Vagina (tissue), 2 donors: ENCODE measurements at regions not wholly inside any gene's neighbourhood (a gene's known extent, or its start where the extent isn't known, plus 50 kb on each side); places are given as distances from the start of the nearest gene placed in this dataset.
"Not testable (repeated sequence)": the region's sequence is repeated elsewhere in the genome, so short reads cannot be mapped to it uniquely, and the experiment has no call there.

Experiments used
- DNase-seq, 2 donors: peaks; one replicate each; pipeline ENCODE4 v3.0.0-alpha.2; 2017; ENCODE audit errors: extremely low spot score in 2 of 2
- H3K27ac ChIP-seq: fragments of 200-600 bp; sonication (generic); one replicate; pipeline ENCODE4 v1.5.1; 2019
- H3K27me3 ChIP-seq: fragments of 200-600 bp; sonication (generic); one replicate; pipeline ENCODE4 v1.5.1; 2019
- H3K36me3 ChIP-seq, 2 donors: fragments of 200-600 bp; sonication (generic); one replicate each; pipeline ENCODE4 v1.5.1; 2017 to 2019
- H3K4me1 ChIP-seq: fragments of 200-600 bp; sonication (generic); one replicate; pipeline ENCODE4 v1.5.1; 2019
- H3K4me3 ChIP-seq, 2 donors: fragments of 200-600 bp; sonication (generic); 1 replicate in 1 of 2; 2 replicates in 1 of 2; pipeline ENCODE4 v1.5.1; 2016 to 2019
- H3K9me3 ChIP-seq: fragments of 200-600 bp; sonication (generic); one replicate; pipeline ENCODE4 v1.5.1; 2019
- POLR2A ChIP-seq, 2 donors: fragments of 450-650 bp; IDR thresholded peaks; one replicate each; pipeline ENCODE4 v1.6.1; 2017; ENCODE audit warnings: antibody characterized with exemption in 2 of 2, mild to moderate bottlenecking in 2 of 2, moderate library complexity in 2 of 2
- POLR2AphosphoS5 ChIP-seq, 2 donors: sonication (generic); formaldehyde crosslinking; IDR thresholded peaks; one replicate each; pipeline ENCODE4 v1.9.0; 2017; ENCODE audit warnings: antibody characterized with exemption in 2 of 2, mild to moderate bottlenecking in 2 of 2, low read depth in 1 of 2; ENCODE audit not compliant: insufficient read depth in 1 of 2
- intact Hi-C: fragments of 100-400 bp; cut with DNase I; formaldehyde crosslinking; loops from one replicate; pipeline ENCODE4 v1.15.1; 2023
- TF ChIP-seq, protein P1 (sequence below), 3 experiments: fragments of 450-650 bp in 2 of 3; fragments of 200-600 bp in 1 of 3; sonication (generic) in 1 of 3; IDR thresholded peaks; one replicate each; pipeline ENCODE4 v1.5.1; 2017 to 2019; ENCODE audit warnings: antibody characterized with exemption in 3 of 3, mild to moderate bottlenecking in 2 of 3, moderate library complexity in 2 of 3

- no peaks in the 10 kb centered on the region for H3K4me1 ChIP-seq
- H3K9me3 ChIP-seq, result no peaks in the 10 kb centered on the region
- intact Hi-C loops, result no loop called here
- no peak overlapping the region for H3K27ac ChIP-seq
- H3K4me3 ChIP-seq, result no peak overlapping the region
- no peaks in the 10 kb centered on the region for H3K27me3 ChIP-seq
- no peak for DNase-seq
- TF ChIP-seq, protein P1, sequence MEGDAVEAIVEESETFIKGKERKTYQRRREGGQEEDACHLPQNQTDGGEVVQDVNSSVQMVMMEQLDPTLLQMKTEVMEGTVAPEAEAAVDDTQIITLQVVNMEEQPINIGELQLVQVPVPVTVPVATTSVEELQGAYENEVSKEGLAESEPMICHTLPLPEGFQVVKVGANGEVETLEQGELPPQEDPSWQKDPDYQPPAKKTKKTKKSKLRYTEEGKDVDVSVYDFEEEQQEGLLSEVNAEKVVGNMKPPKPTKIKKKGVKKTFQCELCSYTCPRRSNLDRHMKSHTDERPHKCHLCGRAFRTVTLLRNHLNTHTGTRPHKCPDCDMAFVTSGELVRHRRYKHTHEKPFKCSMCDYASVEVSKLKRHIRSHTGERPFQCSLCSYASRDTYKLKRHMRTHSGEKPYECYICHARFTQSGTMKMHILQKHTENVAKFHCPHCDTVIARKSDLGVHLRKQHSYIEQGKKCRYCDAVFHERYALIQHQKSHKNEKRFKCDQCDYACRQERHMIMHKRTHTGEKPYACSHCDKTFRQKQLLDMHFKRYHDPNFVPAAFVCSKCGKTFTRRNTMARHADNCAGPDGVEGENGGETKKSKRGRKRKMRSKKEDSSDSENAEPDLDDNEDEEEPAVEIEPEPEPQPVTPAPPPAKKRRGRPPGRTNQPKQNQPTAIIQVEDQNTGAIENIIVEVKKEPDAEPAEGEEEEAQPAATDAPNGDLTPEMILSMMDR (IDR thresholded peaks at IDR 0.05), result no peak
- no peak for TF ChIP-seq POLR2A (IDR thresholded peaks at IDR 0.05)
- no peak for TF ChIP-seq POLR2AphosphoS5 (IDR thresholded peaks at IDR 0.05; ENCODE audit: insufficient read depth in 1 of 2, low read depth in 1 of 2)
- H3K36me3 ChIP-seq, result no peaks in the 10 kb centered on the region
Measured at GRCh38 chr6:119834418-119834817, 484.9 kb upstream of the MAN1A1 start.

DNA sequence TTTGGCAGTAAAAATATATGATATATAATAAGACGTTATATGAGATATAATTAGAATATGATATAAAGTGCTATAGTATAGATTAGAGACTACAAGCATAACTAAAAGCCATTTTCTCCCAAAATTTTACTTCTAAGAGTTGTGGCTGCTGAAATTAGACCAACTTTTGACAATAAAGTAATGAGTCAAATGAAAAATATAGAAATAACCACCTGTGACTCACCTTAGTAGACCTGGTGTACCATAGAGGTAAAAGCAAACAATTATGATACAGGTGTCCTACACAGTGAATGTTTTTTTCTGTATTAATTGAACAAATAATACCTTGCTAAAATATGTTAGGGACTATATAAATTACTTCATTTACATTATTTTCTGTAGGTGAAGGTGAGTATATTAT, 482.9 kb upstream of the MAN1A1 start:
- no peaks in the 10 kb centered on the region for H3K4me1 ChIP-seq
- H3K27me3 ChIP-seq, result no peaks in the 10 kb centered on the region
- no peak overlapping the region for H3K27ac ChIP-seq
- intact Hi-C loops, result no loop called here
- no peaks in the 10 kb centered on the region for H3K36me3 ChIP-seq
- TF ChIP-seq POLR2A (IDR thresholded peaks at IDR 0.05), result no peak
- no peak for TF ChIP-seq POLR2AphosphoS5 (IDR thresholded peaks at IDR 0.05; ENCODE audit: insufficient read depth in 1 of 2, low read depth in 1 of 2)
- TF ChIP-seq, protein P1 (IDR thresholded peaks at IDR 0.05), result no peak
- no peak for DNase-seq
- H3K9me3 ChIP-seq, result no peaks in the 10 kb centered on the region
- H3K4me3 ChIP-seq, result no peak overlapping the region

DNA sequence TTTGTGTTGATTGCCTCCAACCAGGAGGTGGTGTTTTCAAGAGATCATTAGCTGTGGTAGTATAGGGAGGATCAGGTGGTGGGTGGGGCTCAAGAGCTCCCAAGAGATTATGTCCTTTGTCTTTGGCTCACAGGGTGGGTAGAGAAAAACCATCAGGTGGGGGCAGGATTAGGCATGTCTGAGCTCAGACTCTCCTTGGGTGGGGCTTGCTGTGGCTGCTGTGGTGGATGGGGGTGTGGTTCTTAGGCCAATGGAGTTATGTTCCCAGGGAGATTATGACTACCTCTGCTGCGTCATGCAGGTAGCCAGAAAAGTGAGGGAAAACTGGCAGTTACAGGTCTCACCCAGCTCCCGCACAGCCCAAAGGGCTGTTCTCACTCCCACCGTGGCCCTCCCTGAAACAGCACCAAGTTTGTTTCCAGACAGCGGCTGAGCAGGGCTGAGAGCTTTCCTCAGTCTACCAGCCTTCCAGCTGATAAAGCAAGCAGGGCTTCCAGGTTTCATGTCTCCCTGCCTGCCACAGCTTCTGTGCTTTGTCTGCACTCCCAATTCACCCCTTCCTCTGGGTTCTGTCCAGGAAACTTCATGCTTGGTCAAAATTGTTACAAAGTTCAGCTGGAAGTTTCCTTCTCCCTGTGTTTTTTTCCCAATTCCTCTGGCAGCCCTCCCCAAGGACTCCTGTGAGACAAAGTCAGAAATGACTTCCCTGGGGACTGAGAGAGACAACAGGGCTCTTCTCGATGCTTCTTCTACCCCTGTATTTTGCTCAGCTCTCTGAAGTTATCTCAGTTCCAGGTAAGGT, 481.1 kb upstream of the MAN1A1 start:
- H3K27me3 ChIP-seq, result no peaks in the 10 kb centered on the region
- TF ChIP-seq, protein P1 (IDR thresholded peaks at IDR 0.05), result no peak
- TF ChIP-seq POLR2AphosphoS5 (IDR thresholded peaks at IDR 0.05; ENCODE audit: insufficient read depth in 1 of 2, low read depth in 1 of 2) (no peak), POLR2A (IDR thresholded peaks at IDR 0.05) (no peak)
- H3K4me1 ChIP-seq, result no peaks in the 10 kb centered on the region
- no peak for DNase-seq
- intact Hi-C loops, result no loop called here
- H3K4me3 ChIP-seq, result no peak overlapping the region
- no peaks in the 10 kb centered on the region for H3K9me3 ChIP-seq
- peak overlapping the region; percentile 31 for H3K27ac ChIP-seq
- no peaks in the 10 kb centered on the region for H3K36me3 ChIP-seq

GRCh38 chr6:119830069-119830468, 480.5 kb upstream of the MAN1A1 start:
- Histone ChIP-seq H3K4me3 (no peak overlapping the region), H3K36me3 (no peaks in the 10 kb centered on the region), H3K4me1 (no peaks in the 10 kb centered on the region), H3K27ac (no peak overlapping the region), H3K9me3 (no peaks in the 10 kb centered on the region), H3K27me3 (no peaks in the 10 kb centered on the region)
- TF ChIP-seq, protein P1 (IDR thresholded peaks at IDR 0.05), result no peak
- TF ChIP-seq POLR2A (IDR thresholded peaks at IDR 0.05) (no peak), POLR2AphosphoS5 (IDR thresholded peaks at IDR 0.05; ENCODE audit: insufficient read depth in 1 of 2, low read depth in 1 of 2) (no peak)
- DNase-seq, result no peak
- intact Hi-C loops, result no loop called here

DNA sequence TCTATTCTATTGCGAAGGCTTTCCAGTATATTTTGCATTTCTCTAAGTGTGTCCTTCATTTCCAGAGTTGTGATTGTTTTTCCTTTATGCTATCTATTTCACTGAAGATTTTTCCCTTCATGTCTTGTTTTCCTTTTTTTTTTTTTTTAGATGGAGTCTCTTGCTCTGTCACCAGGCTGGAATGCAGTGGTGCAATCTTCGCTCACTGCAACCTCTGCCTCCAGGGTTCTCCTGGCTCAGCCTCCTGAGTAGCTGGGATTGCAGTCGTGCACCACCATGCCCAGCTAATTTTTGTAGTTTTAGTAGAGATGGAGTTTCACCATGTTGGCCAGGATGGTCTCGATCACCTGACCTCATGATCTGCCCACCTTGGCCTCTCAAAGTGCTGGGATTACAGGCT, 479.9 kb upstream of the MAN1A1 start:
- H3K4me1 ChIP-seq, H3K4me3 ChIP-seq, DNase-seq, H3K27ac ChIP-seq, intact Hi-C loops, H3K9me3 ChIP-seq, H3K36me3 ChIP-seq, H3K27me3 ChIP-seq: not testable (repeated sequence)
